Pancreas (tissue), 10 donors: ENCODE measurements at regions not wholly inside any gene's neighbourhood (a gene's known extent, or its start where the extent isn't known, plus 50 kb on each side); places are given as distances from the start of the nearest gene placed in this dataset.

ENCODE experiments used
- ATAC-seq, 4 donors: fragments of 200-7000 bp; cut with Tn5 transposase; one replicate each; pipeline versions ENCODE4 v1.8.0 to v1.9.1; 2020; ENCODE audit warnings: mild to moderate bottlenecking in 4 of 4, moderate library complexity in 4 of 4
- DNase-seq, 6 donors: peaks; one replicate each; pipeline ENCODE4 v3.0.0-alpha.2; 2020
- FAIRE-seq: peaks from 2 replicates; lab custom pipeline; 2012; peaks lifted over from hg19 to GRCh38; lab: Jason Lieb, UNC
- H3K27ac ChIP-seq, 4 donors: fragments of 200-600 bp; sonication (generic); 1 replicate in 3 of 4; 2 replicates in 1 of 4; pipeline versions ENCODE4 v1.5.0 to v1.8.0; 2020
- H3K27me3 ChIP-seq, 4 donors: fragments of 200-600 bp; one replicate each; pipeline ENCODE4 v1.8.0; 2021
- H3K36me3 ChIP-seq, 3 donors: fragments of 200-600 bp; sonication (generic) in 1 of 3; one replicate each; pipeline versions ENCODE4 v1.5.0 to v1.8.0; 2020 to 2021
- H3K4me1 ChIP-seq, 3 donors: fragments of 200-600 bp; one replicate each; pipeline ENCODE4 v1.8.0; 2021
- H3K4me3 ChIP-seq, 4 donors: fragments of 200-600 bp; sonication (generic) in 2 of 4; one replicate each; pipeline versions ENCODE4 v1.5.0 to v1.8.0; 2020 to 2021
- H3K9me3 ChIP-seq, 4 donors: fragments of 200-600 bp; one replicate each; pipeline ENCODE4 v1.8.0; 2021
- WGBS, 2 donors: extraction: QIAGEN DNeasy Blood & Tissue Kit; methylation state at CpG; one replicate each; pipeline ENCODE4 v1.1.7; 2013; 5-methylcytosine and 5-hydroxymethylcytosine counted together
- intact Hi-C, 3 donors: fragments of 100-400 bp; cut with DNase I; formaldehyde crosslinking; loops; one replicate each; pipeline versions ENCODE4 v1.11.1 to v1.14.2; 2022
- TF ChIP-seq, protein P1 (sequence below), 4 donors: fragments of 200-600 bp; sonication (generic) in 3 of 4; IDR thresholded peaks; one replicate each; pipeline versions ENCODE4 v1.5.0 to v1.8.0; 2021; ENCODE audit warnings: antibody characterized with exemption in 4 of 4
- donor health status: healthy with polysubstance abuse.
- donor health status: DM: no; HTN: no; CAD: no; lungs with moderate emphysema.
- donor health status: DM: no; HTN: no; CAD: no.
- donor health status: control.
- donor health status: control.
- donor health status: Bipolar disorder and iron deficiency.
- donor health status: DM: yes; HTN: yes; CAD: no.
- donor health status: DM: no; HTN: no; CAD: no.
- donor health status: DM: no; HTN: no; CAD: no.
- donor health status: DM: yes; HTN: yes; CAD: no.

DNA sequence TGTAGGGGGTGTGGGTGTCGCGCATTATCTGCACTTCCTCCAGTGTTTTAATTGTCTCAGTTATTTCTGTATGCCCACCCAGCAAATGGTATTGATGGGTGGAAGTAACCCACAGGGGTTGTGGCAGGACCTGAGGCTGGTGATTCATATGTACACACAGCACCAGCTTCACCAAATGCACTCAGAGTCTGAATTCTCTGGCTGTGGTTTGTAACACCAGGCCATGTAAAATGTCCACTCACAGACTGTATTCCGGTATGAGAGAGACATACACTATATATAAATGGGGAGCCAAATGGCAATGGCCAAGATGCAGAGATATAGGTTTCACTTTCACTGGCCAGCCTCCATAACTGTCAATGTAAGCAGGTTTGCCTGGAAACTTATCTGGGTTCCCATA, 76.3 kb upstream of the FBXL4 start:
- FAIRE-seq, result no peak

DNA sequence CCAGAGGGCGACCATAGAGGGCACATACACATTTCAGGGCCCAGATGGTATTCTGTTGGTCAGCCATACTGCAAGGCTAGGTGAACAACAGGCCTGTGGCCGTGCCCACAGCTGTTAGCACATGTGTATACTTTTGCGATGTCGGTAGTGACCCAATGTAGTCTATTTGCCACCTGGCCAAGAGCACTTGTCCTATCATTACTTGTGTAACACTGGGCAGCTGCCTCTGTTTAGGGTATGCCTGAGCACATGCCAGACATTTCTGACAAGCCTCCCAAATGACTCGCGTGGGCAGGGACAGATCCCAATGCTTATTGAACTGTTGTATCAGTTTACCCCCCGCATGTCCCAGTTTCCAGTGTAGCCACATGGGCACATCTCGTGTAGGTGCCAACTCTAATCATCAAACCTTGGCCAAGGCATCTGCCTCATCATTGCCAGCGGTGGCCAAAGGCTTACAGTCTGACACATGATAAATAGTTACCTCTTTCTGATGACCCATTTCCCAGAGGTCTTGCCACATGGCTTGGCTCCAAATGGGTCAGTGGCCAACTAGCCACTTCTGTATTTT, 74.4 kb upstream of the FBXL4 start:
- intact Hi-C loops, result no loop called here
- H3K4me1 ChIP-seq, result no peaks in the 10 kb centered on the region
- H3K27ac ChIP-seq, result no peak overlapping the region
- no peak overlapping the region for H3K4me3 ChIP-seq
- ATAC-seq, result no peak
- no peak for DNase-seq
- no peaks in the 10 kb centered on the region for H3K9me3 ChIP-seq
- TF ChIP-seq, protein P1, sequence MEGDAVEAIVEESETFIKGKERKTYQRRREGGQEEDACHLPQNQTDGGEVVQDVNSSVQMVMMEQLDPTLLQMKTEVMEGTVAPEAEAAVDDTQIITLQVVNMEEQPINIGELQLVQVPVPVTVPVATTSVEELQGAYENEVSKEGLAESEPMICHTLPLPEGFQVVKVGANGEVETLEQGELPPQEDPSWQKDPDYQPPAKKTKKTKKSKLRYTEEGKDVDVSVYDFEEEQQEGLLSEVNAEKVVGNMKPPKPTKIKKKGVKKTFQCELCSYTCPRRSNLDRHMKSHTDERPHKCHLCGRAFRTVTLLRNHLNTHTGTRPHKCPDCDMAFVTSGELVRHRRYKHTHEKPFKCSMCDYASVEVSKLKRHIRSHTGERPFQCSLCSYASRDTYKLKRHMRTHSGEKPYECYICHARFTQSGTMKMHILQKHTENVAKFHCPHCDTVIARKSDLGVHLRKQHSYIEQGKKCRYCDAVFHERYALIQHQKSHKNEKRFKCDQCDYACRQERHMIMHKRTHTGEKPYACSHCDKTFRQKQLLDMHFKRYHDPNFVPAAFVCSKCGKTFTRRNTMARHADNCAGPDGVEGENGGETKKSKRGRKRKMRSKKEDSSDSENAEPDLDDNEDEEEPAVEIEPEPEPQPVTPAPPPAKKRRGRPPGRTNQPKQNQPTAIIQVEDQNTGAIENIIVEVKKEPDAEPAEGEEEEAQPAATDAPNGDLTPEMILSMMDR (IDR thresholded peaks at IDR 0.05), result no peak
- FAIRE-seq, result no peak
- no peaks in the 10 kb centered on the region for H3K36me3 ChIP-seq
- no peaks in the 10 kb centered on the region for H3K27me3 ChIP-seq
- 78 to 83% methylated on average over 9 of the region's 9 CpGs for WGBS, 2 donors

More for the DNA sequence above, 76.3 kb upstream of the FBXL4 start:
- intact Hi-C loops, result no loop called here
- no peak overlapping the region for H3K4me3 ChIP-seq
- H3K27ac ChIP-seq, result no peak overlapping the region
- TF ChIP-seq, protein P1 (IDR thresholded peaks at IDR 0.05), result no peak
- H3K4me1 ChIP-seq, result no peaks in the 10 kb centered on the region
- no peak for ATAC-seq
- no peaks in the 10 kb centered on the region for H3K36me3 ChIP-seq
- no peaks in the 10 kb centered on the region for H3K9me3 ChIP-seq
- no peak for DNase-seq
- H3K27me3 ChIP-seq, result no peaks in the 10 kb centered on the region
- WGBS, 2 donors, result 95 to 96% methylated on average over 3 of the region's 3 CpGs

DNA sequence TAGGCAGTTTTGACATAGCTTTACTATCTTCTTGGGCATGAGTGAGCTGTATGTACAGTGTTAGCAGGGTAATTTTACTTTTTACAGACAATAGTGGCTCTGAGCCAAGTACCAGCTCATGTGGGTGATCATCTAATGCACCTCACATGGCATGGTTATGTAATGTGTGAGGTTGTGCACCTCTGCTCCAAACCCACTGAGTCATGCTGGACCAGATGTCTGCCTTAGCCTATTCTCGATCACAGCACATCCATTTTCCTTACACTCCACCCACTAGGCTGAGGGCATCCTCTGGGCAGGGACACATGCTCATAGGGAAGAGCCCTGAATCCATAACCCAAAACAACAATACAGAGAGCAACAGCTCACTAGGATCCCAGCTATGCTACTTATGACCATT, 71.6 kb upstream of the FBXL4 start:
- H3K9me3 ChIP-seq, result no peaks in the 10 kb centered on the region
- H3K4me1 ChIP-seq, result no peaks in the 10 kb centered on the region
- FAIRE-seq (no peak), ATAC-seq (no peak), DNase-seq (no peak)
- H3K27me3 ChIP-seq, result no peaks in the 10 kb centered on the region
- intact Hi-C loops, result no loop called here
- H3K4me3 ChIP-seq, result no peak overlapping the region
- H3K27ac ChIP-seq, result no peak overlapping the region
- TF ChIP-seq, protein P1 (IDR thresholded peaks at IDR 0.05), result no peak
- WGBS, 2 donors, result 81 to 90% methylated on average over 1 of the region's 1 CpG
- H3K36me3 ChIP-seq, result no peaks in the 10 kb centered on the region

DNA sequence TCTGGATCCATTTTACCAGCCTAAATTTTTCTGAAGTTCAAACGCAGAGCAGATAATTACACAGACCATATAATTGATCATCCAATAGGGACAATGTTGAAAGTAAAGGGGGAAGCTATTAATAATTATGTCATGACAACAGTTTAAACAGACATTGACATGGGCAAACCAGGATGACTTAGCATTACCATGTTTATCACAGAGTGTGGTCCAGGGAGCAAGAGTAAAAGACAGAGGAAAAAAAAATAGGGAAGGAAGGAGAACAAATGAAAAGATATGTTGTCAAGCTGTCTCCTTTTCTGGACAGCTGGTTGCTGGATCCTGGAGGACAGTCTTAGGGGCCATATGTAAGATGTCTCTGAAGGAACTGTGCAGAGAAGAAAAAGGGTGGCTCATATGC, 69.4 kb upstream of the FBXL4 start:
- H3K4me3 ChIP-seq, result no peak overlapping the region
- no peaks in the 10 kb centered on the region for H3K27me3 ChIP-seq
- 13 to 32% methylated on average over 1 of the region's 1 CpG for WGBS, 2 donors
- no peak overlapping the region for H3K27ac ChIP-seq
- no peaks in the 10 kb centered on the region for H3K9me3 ChIP-seq
- H3K4me1 ChIP-seq, result no peaks in the 10 kb centered on the region
- ATAC-seq, result no peak
- no peak for FAIRE-seq
- TF ChIP-seq, protein P1 (IDR thresholded peaks at IDR 0.05), result no peak
- H3K36me3 ChIP-seq, result no peaks in the 10 kb centered on the region
- no peak for DNase-seq
- intact Hi-C loops, result no loop called here

DNA sequence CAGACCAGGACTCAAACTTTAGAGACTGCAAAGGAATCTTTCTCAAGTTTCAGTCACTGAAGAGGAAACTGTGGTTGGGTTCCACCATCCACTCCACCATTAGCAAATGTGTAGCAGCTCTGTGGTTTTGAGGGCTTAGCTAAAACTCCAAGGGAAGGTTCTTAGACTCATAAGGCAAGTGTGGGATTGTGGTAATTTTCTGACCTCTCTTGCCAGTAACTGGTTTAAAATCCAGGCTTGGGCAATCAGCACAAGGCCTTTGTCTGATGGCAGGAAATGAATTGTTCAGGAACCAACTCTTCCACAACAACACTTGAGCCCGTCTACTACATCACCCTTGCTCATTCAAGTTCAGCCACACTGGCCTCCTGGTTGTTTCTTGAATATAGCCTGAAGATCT, 68.6 kb upstream of the FBXL4 start:
- H3K27ac ChIP-seq, result no peak overlapping the region
- TF ChIP-seq, protein P1 (IDR thresholded peaks at IDR 0.05), result no peak
- no peaks in the 10 kb centered on the region for H3K36me3 ChIP-seq
- H3K4me3 ChIP-seq, result no peak overlapping the region
- no peak for DNase-seq
- no peak for ATAC-seq
- H3K4me1 ChIP-seq, result no peaks in the 10 kb centered on the region
- no peaks in the 10 kb centered on the region for H3K9me3 ChIP-seq
- intact Hi-C loops, result no loop called here
- 72 to 78% methylated on average over 1 of the region's 1 CpG for WGBS, 2 donors
- H3K27me3 ChIP-seq, result no peaks in the 10 kb centered on the region
- no peak for FAIRE-seq
